SK-N-SH treated with all-trans-retinoic acid at 6 μM for 48 hours (cell line): ENCODE measurements at regions not wholly inside any gene's neighbourhood (a gene's known extent, or its start where the extent isn't known, plus 50 kb on each side); places are given as distances from the start of the nearest gene placed in this dataset.

Experiments used
- ARNTL ChIP-seq: fragments of 450-650 bp; formaldehyde crosslinking; IDR thresholded peaks from 2 replicates; pipeline ENCODE4 v1.5.0; 2020; ENCODE audit warnings: low read depth, mild to moderate bottlenecking, moderate library complexity, borderline replicate concordance
- BACH2 ChIP-seq: fragments of 250-450 bp; sonication (Bioruptor Pico); IDR thresholded peaks from 2 replicates; pipeline ENCODE4 v1.9.0; 2021; ENCODE audit warnings: mild to moderate bottlenecking, borderline replicate concordance
- CSRNP3 ChIP-seq: fragments of 250-450 bp; sonication (Bioruptor Pico); IDR thresholded peaks from 2 replicates; pipeline ENCODE4 v1.5.1; 2021; ENCODE audit warnings: mild to moderate bottlenecking, moderate library complexity
- ESRRG ChIP-seq: fragments of 250-450 bp; sonication (Bioruptor Pico); IDR thresholded peaks from 2 replicates; pipeline ENCODE4 v1.6.1; 2021; ENCODE audit warnings: mild to moderate bottlenecking
- OSR1 ChIP-seq: fragments of 250-450 bp; sonication (Bioruptor Pico); IDR thresholded peaks from 2 replicates; pipeline ENCODE4 v1.8.0; 2022; ENCODE audit warnings: moderate library complexity, mild to moderate bottlenecking, inconsistent platforms
- PATZ1 ChIP-seq: fragments of 250-450 bp; sonication (Bioruptor Pico); IDR thresholded peaks from 2 replicates; pipeline ENCODE4 v1.8.0; 2020; ENCODE audit warnings: mild to moderate bottlenecking, moderate library complexity, borderline replicate concordance
- POU6F1 ChIP-seq: fragments of 250-450 bp; sonication (Bioruptor Pico); IDR thresholded peaks from 2 replicates; pipeline ENCODE4 v1.8.0; 2021; ENCODE audit warnings: low read depth, mild to moderate bottlenecking, moderate library complexity, borderline replicate concordance
- RARB ChIP-seq: fragments of 250-450 bp; sonication (Bioruptor Pico); IDR thresholded peaks from 2 replicates; pipeline ENCODE4 v1.8.0; 2021; ENCODE audit warnings: mild to moderate bottlenecking, moderate library complexity
- ZFP3 ChIP-seq: fragments of 250-450 bp; sonication (Bioruptor Pico); IDR thresholded peaks from 2 replicates; pipeline ENCODE4 v1.5.0; 2020; ENCODE audit warnings: mild to moderate bottlenecking, moderate library complexity
- ZNF565 ChIP-seq: fragments of 450-650 bp; formaldehyde crosslinking; conservative IDR thresholded peaks from 2 replicates; pipeline ENCODE4 v1.5.0; 2020; ENCODE audit warnings: low read depth, mild to moderate bottlenecking, moderate library complexity

GRCh38 chr3:127082066-127082465 is 99.2 kb downstream of the PLXNA1 start:
- TF ChIP-seq BACH2 (CRISPR knock-in tag), result no peak
- TF ChIP-seq PATZ1 (CRISPR knock-in tag), result no peak
- no peak for TF ChIP-seq CSRNP3 (CRISPR knock-in tag)
- no peak for TF ChIP-seq POU6F1 (CRISPR knock-in tag)
- no peak for TF ChIP-seq RARB (CRISPR knock-in tag)
- TF ChIP-seq OSR1 (CRISPR knock-in tag), result no peak
- TF ChIP-seq ARNTL (CRISPR knock-in tag), result no peak
- no peak for TF ChIP-seq ZNF565 (CRISPR knock-in tag)
- TF ChIP-seq ZFP3 (CRISPR knock-in tag), result no peak
- TF ChIP-seq ESRRG (CRISPR knock-in tag), result no peak
